ENCODE measurements at regions not wholly inside any gene's neighbourhood (a gene's known extent, or its start where the extent isn't known, plus 50 kb on each side); places are given as distances from the start of the nearest gene placed in this dataset.

DNA sequence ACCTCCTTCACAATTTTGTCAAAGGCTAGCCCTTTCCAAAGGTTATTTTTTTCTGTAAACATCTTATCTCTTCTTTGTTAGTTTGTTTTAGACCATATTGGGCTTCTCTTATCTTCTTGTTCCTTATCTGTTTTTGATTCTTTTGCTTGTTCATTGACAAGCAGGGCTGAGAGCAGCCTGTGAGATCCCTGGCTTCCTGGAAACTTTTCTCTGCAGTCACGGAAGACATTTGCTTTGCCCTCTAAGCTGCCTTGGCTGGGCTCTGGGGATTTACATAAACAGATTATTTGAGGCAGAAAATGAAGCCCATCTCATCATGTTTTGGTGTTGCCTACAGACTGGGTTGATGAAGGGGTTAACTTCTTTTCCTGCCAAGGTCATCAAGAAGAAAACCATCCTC lies 157.4 kb upstream of the AMOT start:
- TF ChIP-seq Cebpa-rat (IDR thresholded peaks at IDR 0.05) = no peak
- no peaks in the 10 kb centered on the region for H3K9me3 ChIP-seq
- H3K4me1 ChIP-seq = no peaks in the 10 kb centered on the region
- no peaks in the 10 kb centered on the region for H4K20me1 ChIP-seq
- H3K4me3 ChIP-seq = no peak overlapping the region
- no peaks in the 10 kb centered on the region for H3K36me3 ChIP-seq
- H3K27me3 ChIP-seq = peaks cover 85% of the 10 kb centered on the region
- H3K4me2 ChIP-seq = no peak overlapping the region
- no peak overlapping the region for H3K9ac ChIP-seq
- no peak overlapping the region for H3K27ac ChIP-seq

DNA sequence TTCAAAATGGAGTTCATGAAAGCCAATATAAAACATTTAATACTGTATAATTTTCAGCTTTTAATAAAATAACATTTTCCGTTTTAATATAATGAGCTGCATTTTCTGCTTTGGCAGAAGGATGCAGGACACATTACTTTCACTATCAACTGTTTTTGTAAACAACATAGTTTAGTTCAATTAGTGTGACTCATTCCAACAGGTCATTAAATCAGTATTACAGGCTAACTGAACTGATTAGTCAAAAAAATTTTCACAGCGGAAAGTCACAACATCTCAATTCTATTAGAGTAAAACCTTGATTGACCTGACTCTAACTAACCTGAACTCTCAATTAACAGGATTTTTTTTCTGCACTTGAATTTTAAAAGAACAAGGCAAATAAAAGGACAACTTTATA lies 151.2 kb upstream of the AMOT start:
- Histone ChIP-seq H3K4me1 (no peaks in the 10 kb centered on the region), H3K4me3 (no peak overlapping the region), H4K20me1 (no peaks in the 10 kb centered on the region), H3K27ac (no peak overlapping the region), H3K9ac (no peak overlapping the region), H3K27me3 (peaks cover 94% of the 10 kb centered on the region), H3K9me3 (no peaks in the 10 kb centered on the region), H3K36me3 (no peaks in the 10 kb centered on the region), H3K4me2 (no peak overlapping the region)
- no peak for TF ChIP-seq Cebpa-rat (IDR thresholded peaks at IDR 0.05)

DNA sequence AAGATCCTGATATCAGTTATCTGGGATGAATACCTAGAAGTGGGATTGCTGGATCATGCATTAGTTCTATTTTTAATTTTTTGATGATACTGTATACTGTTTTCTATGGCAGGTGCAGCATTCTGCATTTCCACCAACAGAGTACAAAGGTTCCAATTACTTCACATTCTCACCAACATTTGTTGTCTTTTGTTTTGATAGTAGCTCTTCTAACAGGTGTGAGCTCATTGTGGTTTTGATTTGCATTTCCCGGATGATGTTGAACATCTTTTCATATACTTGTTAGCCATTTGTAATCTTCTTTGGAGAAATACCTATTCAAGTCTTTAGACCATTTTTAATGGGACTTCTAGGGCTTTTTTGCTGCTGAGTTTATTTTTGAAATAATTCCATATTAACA lies 139.2 kb upstream of the AMOT start:
- TF ChIP-seq Cebpa-rat (IDR thresholded peaks at IDR 0.05) = no peak
- H3K9me3 ChIP-seq = no peaks in the 10 kb centered on the region
- no peak overlapping the region for H3K9ac ChIP-seq
- H3K4me3 ChIP-seq = no peak overlapping the region
- H3K27me3 ChIP-seq = peaks cover 59% of the 10 kb centered on the region
- H3K4me1 ChIP-seq = no peaks in the 10 kb centered on the region
- H4K20me1 ChIP-seq = no peaks in the 10 kb centered on the region
- no peaks in the 10 kb centered on the region for H3K36me3 ChIP-seq
- H3K4me2 ChIP-seq = no peak overlapping the region
- no peak overlapping the region for H3K27ac ChIP-seq

DNA sequence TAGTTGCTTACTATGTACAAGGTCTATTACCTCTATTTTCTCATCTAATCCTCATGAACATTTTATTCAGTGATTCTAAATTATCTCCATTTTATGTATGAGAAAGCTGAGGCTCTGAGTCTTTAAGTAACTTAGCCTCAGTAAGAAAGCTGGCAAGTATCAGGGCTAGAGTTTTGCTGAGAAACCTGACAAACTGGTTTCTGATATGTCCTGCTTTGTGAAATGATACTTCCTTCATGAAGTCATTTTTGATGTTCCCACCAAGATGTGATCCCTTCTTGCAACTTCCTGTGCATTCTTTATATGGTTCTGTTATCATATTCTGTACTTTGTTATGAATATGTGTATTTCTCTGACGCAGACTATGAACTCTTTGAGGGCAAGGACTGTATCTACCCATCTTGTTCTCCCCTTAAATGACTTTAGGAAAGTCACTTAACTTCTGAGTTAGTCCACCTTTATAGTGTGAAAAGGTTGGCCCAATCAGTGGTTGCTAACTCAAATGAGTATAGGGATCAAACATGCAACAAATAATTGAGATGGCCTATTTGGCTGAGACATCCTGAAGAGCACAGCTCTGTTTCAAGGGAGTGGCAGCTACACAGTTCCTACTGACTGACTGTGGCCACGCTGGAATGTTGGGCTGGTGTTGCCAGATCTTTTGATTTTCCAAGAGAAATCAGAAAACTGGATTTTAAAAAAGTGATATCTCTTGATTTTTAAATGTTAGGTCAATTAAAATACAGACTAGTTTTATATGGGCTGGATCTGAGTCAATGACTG lies 127.9 kb upstream of the AMOT start:
- Histone ChIP-seq H3K4me3 (no peak overlapping the region), H3K27ac (no peak overlapping the region), H3K4me2 (no peak overlapping the region), H3K9me3 (no peaks in the 10 kb centered on the region), H4K20me1 (no peaks in the 10 kb centered on the region), H3K9ac (no peak overlapping the region), H3K27me3 (peaks cover 72% of the 10 kb centered on the region), H3K4me1 (no peaks in the 10 kb centered on the region), H3K36me3 (no peaks in the 10 kb centered on the region)
- TF ChIP-seq Cebpa-rat (IDR thresholded peaks at IDR 0.05) = no peak

DNA sequence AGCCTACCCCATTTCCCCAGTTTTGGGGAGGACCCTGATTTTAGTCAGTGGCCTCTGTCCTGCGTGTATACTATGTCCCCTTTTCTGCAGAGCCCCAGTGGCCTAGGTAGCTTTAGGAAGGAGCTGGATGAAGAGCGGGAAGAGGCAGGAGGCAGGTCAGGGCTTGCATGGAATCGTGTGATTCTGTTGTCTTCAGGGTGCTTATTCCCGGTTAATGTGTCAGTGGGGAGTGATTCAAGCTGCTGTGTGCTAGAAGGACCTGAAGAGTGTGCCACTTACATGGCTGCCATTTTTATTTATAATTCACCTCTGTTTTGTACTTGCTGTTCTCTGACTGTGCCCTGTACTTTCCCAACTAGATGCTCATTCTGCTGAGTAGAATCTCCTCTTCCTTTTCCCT lies 127.3 kb upstream of the AMOT start:
- Histone ChIP-seq H3K4me2 (no peak overlapping the region), H3K4me1 (no peaks in the 10 kb centered on the region), H4K20me1 (no peaks in the 10 kb centered on the region), H3K9me3 (no peaks in the 10 kb centered on the region), H3K27me3 (peaks cover 68% of the 10 kb centered on the region), H3K9ac (no peak overlapping the region), H3K27ac (no peak overlapping the region), H3K36me3 (no peaks in the 10 kb centered on the region), H3K4me3 (no peak overlapping the region)
- TF ChIP-seq Cebpa-rat (IDR thresholded peaks at IDR 0.05) = no peak

DNA sequence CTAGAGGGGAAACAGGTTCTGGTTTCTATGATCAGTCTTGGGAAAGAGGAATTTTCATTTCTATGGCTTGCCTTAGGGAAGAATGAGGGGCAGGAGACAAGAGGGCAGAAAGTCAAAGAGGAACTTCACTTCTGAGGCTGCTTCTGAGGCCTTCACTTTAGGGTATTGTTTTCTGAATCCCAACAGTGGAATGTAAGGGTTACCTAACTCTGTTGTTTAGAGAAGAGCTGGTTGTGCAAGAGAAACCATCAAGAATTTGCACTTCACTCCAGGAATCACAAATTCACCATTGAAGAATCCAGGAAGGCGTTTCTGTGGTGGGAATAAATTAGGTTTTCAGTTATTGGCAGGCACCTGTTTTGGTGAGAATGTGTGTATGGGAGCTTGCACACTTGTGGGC lies 126.7 kb upstream of the AMOT start:
- Histone ChIP-seq H3K9me3 (no peaks in the 10 kb centered on the region), H3K9ac (no peak overlapping the region), H3K4me2 (no peak overlapping the region), H3K36me3 (no peaks in the 10 kb centered on the region), H3K27ac (no peak overlapping the region), H3K4me3 (no peak overlapping the region), H4K20me1 (no peaks in the 10 kb centered on the region), H3K4me1 (no peaks in the 10 kb centered on the region), H3K27me3 (peaks cover 70% of the 10 kb centered on the region)
- TF ChIP-seq Cebpa-rat (IDR thresholded peaks at IDR 0.05) = no peak

DNA sequence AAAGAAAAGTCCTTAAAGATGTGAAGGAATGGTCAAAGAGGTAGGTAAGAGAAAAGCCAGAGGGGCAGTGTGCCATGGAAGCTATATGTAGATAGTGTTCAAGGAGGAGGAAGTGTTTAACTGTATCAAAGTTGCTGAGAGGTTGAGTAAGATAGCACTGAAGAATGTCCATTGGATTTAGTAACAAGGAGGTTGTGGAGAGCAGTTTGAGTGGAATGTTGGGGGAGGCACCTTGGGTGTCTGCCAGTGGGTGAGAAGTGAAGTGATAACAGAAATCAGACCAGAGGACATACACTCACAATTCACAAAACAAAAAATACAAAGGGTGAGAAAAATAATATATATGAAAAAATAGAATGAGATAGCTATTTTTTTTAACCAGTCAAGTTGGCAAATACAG lies 121.3 kb upstream of the AMOT start:
- TF ChIP-seq Cebpa-rat (IDR thresholded peaks at IDR 0.05) = no peak

DNA sequence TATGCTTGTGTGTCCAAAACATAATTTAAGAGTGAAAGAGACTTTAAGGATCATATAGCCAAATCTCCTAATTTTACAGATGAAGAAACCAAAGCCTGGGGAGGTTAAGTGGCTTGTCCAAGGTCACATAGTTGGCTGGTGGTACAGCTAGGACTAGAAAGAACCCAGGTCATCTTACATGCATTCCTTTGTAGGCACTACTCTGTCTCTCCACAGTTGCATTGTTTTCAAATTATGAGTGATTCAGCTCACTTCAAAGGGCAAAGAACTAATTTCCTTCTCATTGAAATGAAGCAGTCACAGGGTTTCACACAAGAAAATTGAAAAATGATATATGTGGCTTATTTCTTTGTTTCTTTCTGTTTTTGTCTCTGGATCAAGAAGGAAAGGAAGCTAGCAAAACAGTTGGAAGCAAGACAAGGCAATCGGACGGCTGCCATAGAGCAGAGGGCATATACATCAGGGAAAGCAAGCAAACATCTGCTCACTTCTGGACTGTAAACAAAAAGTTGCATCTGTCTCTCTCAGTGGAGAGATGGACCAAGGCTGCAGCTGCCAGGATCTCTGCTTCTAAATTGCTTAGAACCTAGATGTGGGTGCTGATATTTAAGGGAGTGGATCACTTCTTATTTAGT lies 107.5 kb upstream of the AMOT start:
- H3K27ac ChIP-seq = no peak overlapping the region
- H3K27me3 ChIP-seq = peaks cover 75% of the 10 kb centered on the region
- no peaks in the 10 kb centered on the region for H3K36me3 ChIP-seq
- H3K4me3 ChIP-seq = no peak overlapping the region
- H3K4me1 ChIP-seq = no peaks in the 10 kb centered on the region
- no peaks in the 10 kb centered on the region for H4K20me1 ChIP-seq
- TF ChIP-seq Cebpa-rat (IDR thresholded peaks at IDR 0.05) = no peak
- no peaks in the 10 kb centered on the region for H3K9me3 ChIP-seq
- H3K9ac ChIP-seq = no peak overlapping the region
- H3K4me2 ChIP-seq = no peak overlapping the region

More for the DNA sequence above, 121.3 kb upstream of the AMOT start:
- H3K27me3 ChIP-seq = peaks cover 82% of the 10 kb centered on the region
- H3K9me3 ChIP-seq = no peaks in the 10 kb centered on the region
- no peak overlapping the region for H3K4me3 ChIP-seq
- H3K4me2 ChIP-seq = no peak overlapping the region
- H4K20me1 ChIP-seq = no peaks in the 10 kb centered on the region
- no peak overlapping the region for H3K9ac ChIP-seq
- no peaks in the 10 kb centered on the region for H3K36me3 ChIP-seq
- H3K27ac ChIP-seq = no peak overlapping the region
- H3K4me1 ChIP-seq = no peaks in the 10 kb centered on the region

DNA sequence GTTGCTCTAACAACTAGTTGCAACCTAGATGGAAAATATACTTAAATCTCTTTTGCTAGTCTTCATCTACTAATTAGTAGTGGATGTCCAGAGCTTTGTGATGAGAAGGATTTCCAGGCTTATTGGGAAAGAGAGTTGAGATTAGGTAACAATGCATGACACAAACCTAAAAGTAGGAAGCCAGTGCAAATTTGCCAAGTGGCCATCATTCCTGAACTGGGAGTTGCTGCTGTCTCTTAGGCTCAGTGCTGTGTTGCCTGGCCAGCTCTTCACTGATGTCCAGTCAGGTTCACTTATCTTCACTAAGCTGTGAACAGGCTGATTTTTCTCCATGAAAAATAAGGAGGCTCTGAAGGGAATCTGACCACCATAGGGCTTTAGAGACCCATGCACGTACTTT lies 105.6 kb upstream of the AMOT start:
- no peaks in the 10 kb centered on the region for H4K20me1 ChIP-seq
- H3K9me3 ChIP-seq = no peaks in the 10 kb centered on the region
- no peaks in the 10 kb centered on the region for H3K36me3 ChIP-seq
- H3K9ac ChIP-seq = no peak overlapping the region
- H3K4me1 ChIP-seq = peaks cover 9% of the 10 kb centered on the region; the same call in 1 of the 2 replicates
- H3K27ac ChIP-seq = no peak overlapping the region
- TF ChIP-seq Cebpa-rat (IDR thresholded peaks at IDR 0.05) = no peak
- peaks cover 77% of the 10 kb centered on the region for H3K27me3 ChIP-seq
- no peak overlapping the region for H3K4me2 ChIP-seq
- H3K4me3 ChIP-seq = no peak overlapping the region

DNA sequence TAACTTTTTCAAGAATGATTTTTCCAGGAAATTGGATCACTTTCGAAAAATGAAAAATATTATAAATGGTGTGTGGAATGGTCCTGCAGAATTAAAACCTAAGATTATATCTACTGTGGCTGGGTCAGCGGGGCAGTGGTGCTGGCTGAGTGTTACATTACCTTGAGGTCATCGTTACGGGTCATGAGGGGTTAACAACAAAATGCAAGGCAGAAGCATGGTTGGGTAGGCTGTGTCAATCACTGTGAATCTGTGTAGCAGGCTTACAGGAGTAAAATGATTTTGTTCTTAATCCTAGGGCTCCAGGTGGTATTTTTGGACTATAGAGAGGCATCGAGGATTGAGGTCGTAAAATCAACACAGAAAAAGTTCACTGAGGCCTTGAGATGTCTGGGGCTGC lies 105.2 kb upstream of the AMOT start:
- Histone ChIP-seq H3K36me3 (no peaks in the 10 kb centered on the region), H3K4me1 (peaks cover 13% of the 10 kb centered on the region; the same call in 1 of the 2 replicates), H3K27ac (no peak overlapping the region), H3K27me3 (peaks cover 81% of the 10 kb centered on the region), H3K9ac (no peak overlapping the region), H4K20me1 (no peaks in the 10 kb centered on the region), H3K4me2 (no peak overlapping the region), H3K4me3 (no peak overlapping the region), H3K9me3 (no peaks in the 10 kb centered on the region)
- TF ChIP-seq Cebpa-rat (IDR thresholded peaks at IDR 0.05) = no peak
